ENCODE measurements at regions not wholly inside any gene's neighbourhood (a gene's known extent, or its start where the extent isn't known, plus 50 kb on each side); places are given as distances from the start of the nearest gene placed in this dataset.
"Not testable (repeated sequence)": the region's sequence is repeated elsewhere in the genome, so short reads cannot be mapped to it uniquely, and the experiment has no call there.

- DNase-seq (ENCODE audit: low read depth) = no peak
Measured at GRCh38 chr17:37859451-37859850, 64.8 kb upstream of the TBC1D3K start.

GRCh38 chr17:37858391-37858790 lies 65.8 kb upstream of the TBC1D3K start:
- DNase-seq (ENCODE audit: low read depth) = not testable (repeated sequence)

- no peak for DNase-seq (ENCODE audit: low read depth)
Measured at GRCh38 chr17:37856245-37856644, 68.0 kb upstream of the TBC1D3K start.

- no peak for DNase-seq (ENCODE audit: low read depth)
Measured at GRCh38 chr17:37849617-37849972, 74.6 kb upstream of the TBC1D3K start.

GRCh38 chr17:37848690-37849616 lies 75.3 kb upstream of the TBC1D3K start:
- peak; percentile 93 for DNase-seq (ENCODE audit: low read depth)

GRCh38 chr17:37847811-37848331 lies 76.3 kb upstream of the TBC1D3K start:
- DNase-seq (ENCODE audit: low read depth) = no peak

- no peak for DNase-seq (ENCODE audit: low read depth)
Measured at GRCh38 chr17:37847102-37847501, 77.1 kb upstream of the TBC1D3K start.

- DNase-seq (ENCODE audit: low read depth) = no peak
Measured at GRCh38 chr17:37844977-37845293, 79.3 kb upstream of the TBC1D3K start.

- no peak for DNase-seq (ENCODE audit: low read depth)
Measured at GRCh38 chr17:37844158-37844976, 79.8 kb upstream of the TBC1D3K start.

- DNase-seq (ENCODE audit: low read depth) = no peak
Measured at GRCh38 chr17:37842401-37842800, 81.8 kb upstream of the TBC1D3K start.

- no peak for DNase-seq (ENCODE audit: low read depth)
Measured at GRCh38 chr17:37841232-37841631, 83.0 kb upstream of the TBC1D3K start.

GRCh38 chr17:37840576-37840975 lies 83.6 kb upstream of the TBC1D3K start:
- no peak for DNase-seq (ENCODE audit: low read depth)

- no peak for DNase-seq (ENCODE audit: low read depth)
Measured at GRCh38 chr17:37839196-37839978, 84.8 kb upstream of the TBC1D3K start.

GRCh38 chr17:37838276-37838675 lies 85.9 kb upstream of the TBC1D3K start:
- DNase-seq (ENCODE audit: low read depth) = no peak

GRCh38 chr17:37836593-37836992 lies 87.6 kb upstream of the TBC1D3K start:
- no peak for DNase-seq (ENCODE audit: low read depth)

GRCh38 chr17:37834168-37834567 lies 89.3 kb upstream of the HNF1B start:
- DNase-seq (ENCODE audit: low read depth) = no peak

GRCh38 chr17:37833237-37833859 lies 88.5 kb upstream of the HNF1B start:
- peak; percentile 39 for DNase-seq (ENCODE audit: low read depth)

- DNase-seq (ENCODE audit: low read depth) = no peak
Measured at GRCh38 chr17:37831986-37832385, 87.1 kb upstream of the HNF1B start.

- no peak for DNase-seq (ENCODE audit: low read depth)
Measured at GRCh38 chr17:37831492-37831891, 86.6 kb upstream of the HNF1B start.

GRCh38 chr17:37830151-37830993 lies 85.5 kb upstream of the HNF1B start:
- no peak for DNase-seq (ENCODE audit: low read depth)
